ENCODE measurements at regions not wholly inside any gene's neighbourhood (a gene's known extent, or its start where the extent isn't known, plus 50 kb on each side); places are given as distances from the start of the nearest gene placed in this dataset.

DNA sequence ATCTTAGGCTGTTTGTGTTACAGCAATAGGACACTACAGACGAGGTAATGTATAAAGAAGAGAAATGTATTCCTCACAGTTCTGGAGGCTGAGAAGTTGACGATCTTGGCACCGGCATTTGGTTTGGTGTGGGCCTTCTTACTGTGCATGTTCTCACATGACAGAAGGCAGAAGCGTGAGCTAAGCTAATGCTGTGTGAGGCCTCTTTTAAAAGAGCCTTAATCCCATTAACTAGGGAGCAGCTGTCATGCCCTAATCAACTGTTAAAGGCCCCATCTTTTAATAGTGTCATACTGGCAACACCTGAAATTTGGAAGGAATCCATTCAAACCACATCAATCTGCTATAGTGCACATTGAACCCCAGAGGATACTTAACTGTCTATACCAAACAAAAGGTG is 992.9 kb downstream of the GALC start:
- TF ChIP-seq POLR2AphosphoS5 (IDR thresholded peaks at IDR 0.05; ENCODE audit: insufficient read depth, low read depth, low read length) (no peak), EZH2 (IDR thresholded peaks at IDR 0.05; ENCODE audit: borderline replicate concordance, low read depth, low read length, severe bottlenecking) (no peak)
- TF ChIP-seq, protein P1, sequence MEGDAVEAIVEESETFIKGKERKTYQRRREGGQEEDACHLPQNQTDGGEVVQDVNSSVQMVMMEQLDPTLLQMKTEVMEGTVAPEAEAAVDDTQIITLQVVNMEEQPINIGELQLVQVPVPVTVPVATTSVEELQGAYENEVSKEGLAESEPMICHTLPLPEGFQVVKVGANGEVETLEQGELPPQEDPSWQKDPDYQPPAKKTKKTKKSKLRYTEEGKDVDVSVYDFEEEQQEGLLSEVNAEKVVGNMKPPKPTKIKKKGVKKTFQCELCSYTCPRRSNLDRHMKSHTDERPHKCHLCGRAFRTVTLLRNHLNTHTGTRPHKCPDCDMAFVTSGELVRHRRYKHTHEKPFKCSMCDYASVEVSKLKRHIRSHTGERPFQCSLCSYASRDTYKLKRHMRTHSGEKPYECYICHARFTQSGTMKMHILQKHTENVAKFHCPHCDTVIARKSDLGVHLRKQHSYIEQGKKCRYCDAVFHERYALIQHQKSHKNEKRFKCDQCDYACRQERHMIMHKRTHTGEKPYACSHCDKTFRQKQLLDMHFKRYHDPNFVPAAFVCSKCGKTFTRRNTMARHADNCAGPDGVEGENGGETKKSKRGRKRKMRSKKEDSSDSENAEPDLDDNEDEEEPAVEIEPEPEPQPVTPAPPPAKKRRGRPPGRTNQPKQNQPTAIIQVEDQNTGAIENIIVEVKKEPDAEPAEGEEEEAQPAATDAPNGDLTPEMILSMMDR (IDR thresholded peaks at IDR 0.05; ENCODE audit: extremely low read depth in 1 of 2, insufficient read depth in 1 of 2, low read depth in 1 of 2, low read length in 2 of 2), result no peak
